ENCODE measurements at regions not wholly inside any gene's neighbourhood (a gene's known extent, or its start where the extent isn't known, plus 50 kb on each side); places are given as distances from the start of the nearest gene placed in this dataset.

GRCh38 chrX:129034196-129034595 is 489.1 kb downstream of the SMARCA1 start:
- no peaks in the 10 kb centered on the region for H3K27me3 ChIP-seq
- 58 to 62% methylated on average over 1 of the region's 1 CpG for WGBS, 2 donors
- intact Hi-C loops (cut with DNase I) = no loop called here
- TF ChIP-seq CTCF (IDR thresholded peaks at IDR 0.05) (no peak), POLR2AphosphoS5 (IDR thresholded peaks at IDR 0.05) (no peak), POLR2A (IDR thresholded peaks at IDR 0.05) (no peak), EP300 (IDR thresholded peaks at IDR 0.05) (no peak)
- no peaks in the 10 kb centered on the region for H3K4me1 ChIP-seq
- H3K27ac ChIP-seq = no peak overlapping the region
- H3K36me3 ChIP-seq = no peaks in the 10 kb centered on the region
- no peak overlapping the region for H3K4me3 ChIP-seq
- no peak for DNase-seq
- H3K9me3 ChIP-seq = no peaks in the 10 kb centered on the region

- H3K4me1 ChIP-seq = no peaks in the 10 kb centered on the region
- TF ChIP-seq EP300 (IDR thresholded peaks at IDR 0.05) (no peak), POLR2A (IDR thresholded peaks at IDR 0.05) (no peak), CTCF (IDR thresholded peaks at IDR 0.05) (no peak), POLR2AphosphoS5 (IDR thresholded peaks at IDR 0.05) (no peak)
- no peaks in the 10 kb centered on the region for H3K27me3 ChIP-seq
- DNase-seq = no peak
- no peaks in the 10 kb centered on the region for H3K9me3 ChIP-seq
- 59 to 80% methylated on average over 6 of the region's 6 CpGs for WGBS, 2 donors
- H3K27ac ChIP-seq = no peak overlapping the region
- intact Hi-C loops (cut with DNase I) = no loop called here
- H3K4me3 ChIP-seq = no peak overlapping the region
- H3K36me3 ChIP-seq = no peaks in the 10 kb centered on the region
Observed at GRCh38 chrX:129026202-129026601, 497.1 kb downstream of the SMARCA1 start.

GRCh38 chrX:129025376-129025775 is 497.9 kb downstream of the SMARCA1 start:
- no peak overlapping the region for H3K4me3 ChIP-seq
- H3K36me3 ChIP-seq = no peaks in the 10 kb centered on the region
- no peak for DNase-seq
- intact Hi-C loops (cut with DNase I) = no loop called here
- no peaks in the 10 kb centered on the region for H3K9me3 ChIP-seq
- no peaks in the 10 kb centered on the region for H3K27me3 ChIP-seq
- H3K4me1 ChIP-seq = no peaks in the 10 kb centered on the region
- TF ChIP-seq POLR2AphosphoS5 (IDR thresholded peaks at IDR 0.05) = no peak
- TF ChIP-seq CTCF (IDR thresholded peaks at IDR 0.05) = no peak
- TF ChIP-seq POLR2A (IDR thresholded peaks at IDR 0.05) = no peak
- H3K27ac ChIP-seq = no peak overlapping the region
- 4 to 10% methylated on average over 4 of the region's 4 CpGs for WGBS, 2 donors

GRCh38 chrX:129019412-129019811 is 503.9 kb downstream of the SMARCA1 start:
- Histone ChIP-seq H3K4me3 (no peak overlapping the region), H3K36me3 (no peaks in the 10 kb centered on the region), H3K9me3 (no peaks in the 10 kb centered on the region), H3K27ac (no peak overlapping the region), H3K27me3 (no peaks in the 10 kb centered on the region), H3K4me1 (no peaks in the 10 kb centered on the region)
- no peak for TF ChIP-seq POLR2A (IDR thresholded peaks at IDR 0.05)
- TF ChIP-seq EP300 (IDR thresholded peaks at IDR 0.05) = no peak
- no peak for TF ChIP-seq POLR2AphosphoS5 (IDR thresholded peaks at IDR 0.05)
- TF ChIP-seq CTCF (IDR thresholded peaks at IDR 0.05) = no peak
- WGBS, 2 donors = 83 to 91% methylated on average over 3 of the region's 3 CpGs
- DNase-seq = no peak
- intact Hi-C loops (cut with DNase I) = no loop called here

GRCh38 chrX:129015381-129015780 is 507.9 kb downstream of the SMARCA1 start:
- Histone ChIP-seq H3K4me1 (no peaks in the 10 kb centered on the region), H3K27me3 (no peaks in the 10 kb centered on the region), H3K36me3 (no peaks in the 10 kb centered on the region), H3K4me3 (no peak overlapping the region), H3K27ac (no peak overlapping the region), H3K9me3 (no peaks in the 10 kb centered on the region)
- WGBS, 2 donors = 77 to 89% methylated on average over 1 of the region's 1 CpG
- DNase-seq = no peak
- intact Hi-C loops (cut with DNase I) = no loop called here
- no peak for TF ChIP-seq POLR2A (IDR thresholded peaks at IDR 0.05)
- no peak for TF ChIP-seq EP300 (IDR thresholded peaks at IDR 0.05)
- no peak for TF ChIP-seq CTCF (IDR thresholded peaks at IDR 0.05)
- TF ChIP-seq POLR2AphosphoS5 (IDR thresholded peaks at IDR 0.05) = no peak

Data from sigmoid colon (tissue), 6 donors.